22Rv1 (cell line): ENCODE measurements at regions not wholly inside any gene's neighbourhood (a gene's known extent, or its start where the extent isn't known, plus 50 kb on each side); places are given as distances from the start of the nearest gene placed in this dataset.

ENCODE experiments used
- CTCF ChIP-seq: fragments of 450-650 bp; IDR thresholded peaks from 2 replicates; pipeline ENCODE4 v1.5.1; 2017; ENCODE audit warnings: mild to moderate bottlenecking
- ZFX ChIP-seq: fragments of 450-650 bp; IDR thresholded peaks from 2 replicates; pipeline ENCODE4 v1.6.1; 2017; ENCODE audit warnings: antibody characterized with exemption, borderline replicate concordance

- TF ChIP-seq CTCF (no peak), ZFX (no peak)
These were observed 298.3 kb downstream of the HS3ST1 start for GRCh38 chr4:11130195-11130970.
